COLO668 (cell line): ENCODE measurements at regions not wholly inside any gene's neighbourhood (a gene's known extent, or its start where the extent isn't known, plus 50 kb on each side); places are given as distances from the start of the nearest gene placed in this dataset.
"Not testable (repeated sequence)": the region's sequence is repeated elsewhere in the genome, so short reads cannot be mapped to it uniquely, and the experiment has no call there.

Experiments
- DNase-seq: peaks from one replicate; lab custom pipeline; 2025; ENCODE audit not compliant: unreplicated experiment; lab: John Stamatoyannopoulos, UW

- no peak for DNase-seq
These were observed 850.0 kb upstream of the C9orf72 start for GRCh38 chr9:28423255-28423654.

- DNase-seq, result no peak
These were observed 862.2 kb upstream of the C9orf72 start for GRCh38 chr9:28435456-28435855.

GRCh38 chr9:28439688-28440087, 866.4 kb upstream of the C9orf72 start:
- no peak for DNase-seq

GRCh38 chr9:28443461-28443860, 870.2 kb upstream of the C9orf72 start:
- no peak for DNase-seq

GRCh38 chr9:28444637-28445036, 871.4 kb upstream of the C9orf72 start:
- DNase-seq, result no peak

GRCh38 chr9:28445211-28445610, 871.9 kb upstream of the C9orf72 start:
- DNase-seq, result no peak

GRCh38 chr9:28453918-28454317, 880.6 kb upstream of the C9orf72 start:
- no peak for DNase-seq

GRCh38 chr9:28456861-28457260, 883.6 kb upstream of the C9orf72 start:
- DNase-seq, result no peak

- no peak for DNase-seq
These were observed 891.4 kb upstream of the C9orf72 start for GRCh38 chr9:28464481-28465216.

GRCh38 chr9:28471261-28471660, 898.0 kb upstream of the C9orf72 start:
- DNase-seq, result no peak

- DNase-seq, result no peak
These were observed 914.3 kb upstream of the C9orf72 start for GRCh38 chr9:28487561-28487960.

- DNase-seq, result no peak
These were observed 917.8 kb upstream of the C9orf72 start for GRCh38 chr9:28491121-28491520.

- DNase-seq, result not testable (repeated sequence)
These were observed 924.9 kb upstream of the C9orf72 start for GRCh38 chr9:28498168-28498567.

- no peak for DNase-seq
These were observed 928.9 kb upstream of the C9orf72 start for GRCh38 chr9:28502189-28502588.

- DNase-seq, result no peak
These were observed 929.5 kb upstream of the C9orf72 start for GRCh38 chr9:28502741-28503140.

GRCh38 chr9:28503573-28503972, 930.3 kb upstream of the C9orf72 start:
- DNase-seq, result no peak

GRCh38 chr9:28518439-28518838, 945.2 kb upstream of the C9orf72 start:
- no peak for DNase-seq

- DNase-seq, result not testable (repeated sequence)
These were observed 951.0 kb upstream of the C9orf72 start for GRCh38 chr9:28524309-28524708.

GRCh38 chr9:28528049-28528448, 954.8 kb upstream of the C9orf72 start:
- DNase-seq, result no peak

- no peak for DNase-seq
These were observed 964.9 kb upstream of the C9orf72 start for GRCh38 chr9:28538132-28538531.

- peak; percentile 27 for DNase-seq
These were observed 966.3 kb upstream of the C9orf72 start for GRCh38 chr9:28539434-28540070.

GRCh38 chr9:28542928-28543327, 969.6 kb upstream of the C9orf72 start:
- DNase-seq, result no peak

- DNase-seq, result no peak
These were observed 974.2 kb upstream of the C9orf72 start for GRCh38 chr9:28547527-28547926.
